ENCODE measurements at regions not wholly inside any gene's neighbourhood (a gene's known extent, or its start where the extent isn't known, plus 50 kb on each side); places are given as distances from the start of the nearest gene placed in this dataset.

- no peak for DNase-seq (ENCODE audit: low spot score)
- no peak for TF ChIP-seq CTCF (IDR thresholded peaks at IDR 0.05; ENCODE audit: extremely low read depth, missing control alignments)
Measured at GRCh38 chr18:6465281-6465680, 50.6 kb upstream of the L3MBTL4 start.

DNA sequence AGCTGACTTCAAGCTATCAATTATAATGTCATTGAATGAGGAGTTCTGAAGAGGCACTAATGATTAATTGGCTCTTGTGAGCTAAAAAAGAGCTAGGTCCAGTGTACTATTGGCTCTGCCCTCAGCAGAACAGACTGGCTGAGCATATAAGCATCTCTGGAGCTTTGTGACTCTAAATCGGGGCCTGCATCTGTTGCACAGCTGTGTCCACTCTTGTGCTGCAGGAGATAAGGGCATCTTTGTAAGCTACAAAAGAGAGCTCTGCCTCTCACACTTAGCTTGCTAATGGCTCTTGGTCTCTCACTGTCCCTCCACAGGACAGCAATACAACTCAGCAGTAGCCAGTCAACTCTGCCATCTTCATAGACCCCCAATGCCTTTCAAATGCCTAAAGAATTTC lies 61.5 kb upstream of the L3MBTL4 start:
- no peak for TF ChIP-seq CTCF (IDR thresholded peaks at IDR 0.05; ENCODE audit: extremely low read depth, missing control alignments)
- DNase-seq (ENCODE audit: low spot score): no peak

DNA sequence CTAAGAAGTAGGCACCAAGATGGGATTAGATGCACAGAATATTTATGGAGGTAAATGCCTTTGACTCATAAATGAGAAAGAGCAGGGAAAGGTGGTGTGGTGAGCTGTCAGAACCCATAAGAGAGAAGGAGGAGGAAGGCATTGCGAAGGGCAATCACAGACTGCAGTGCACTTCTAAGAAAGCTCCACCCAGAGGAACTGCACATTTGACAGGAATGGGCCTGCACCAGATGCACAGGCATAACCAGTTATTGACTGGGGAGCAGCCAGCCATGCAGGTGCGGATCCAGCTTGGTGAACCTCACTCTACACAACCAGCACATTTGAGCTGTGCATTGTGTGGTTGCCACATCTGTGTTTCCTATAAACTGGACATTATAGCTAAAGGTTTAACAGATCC lies 62.2 kb upstream of the L3MBTL4 start:
- DNase-seq (ENCODE audit: low spot score): no peak
- TF ChIP-seq CTCF (IDR thresholded peaks at IDR 0.05; ENCODE audit: extremely low read depth, missing control alignments): no peak

- no peak for DNase-seq (ENCODE audit: low spot score)
- TF ChIP-seq CTCF (IDR thresholded peaks at IDR 0.05; ENCODE audit: extremely low read depth, missing control alignments): no peak
Measured at GRCh38 chr18:6478121-6478520, 63.4 kb upstream of the L3MBTL4 start.

GRCh38 chr18:6479699-6480098 lies 65.0 kb upstream of the L3MBTL4 start:
- no peak for TF ChIP-seq CTCF (IDR thresholded peaks at IDR 0.05; ENCODE audit: extremely low read depth, missing control alignments)
- DNase-seq (ENCODE audit: low spot score): no peak

- peak; percentile 63 for DNase-seq (ENCODE audit: low spot score)
- peak; percentile 54 for TF ChIP-seq CTCF (IDR thresholded peaks at IDR 0.05; ENCODE audit: extremely low read depth, missing control alignments)
Measured at GRCh38 chr18:6482198-6482977, 67.7 kb upstream of the L3MBTL4 start.

- TF ChIP-seq CTCF (IDR thresholded peaks at IDR 0.05; ENCODE audit: extremely low read depth, missing control alignments): no peak
- DNase-seq (ENCODE audit: low spot score): no peak
Measured at GRCh38 chr18:6484659-6485058, 69.9 kb upstream of the L3MBTL4 start.

Measured in GM20000 (cell line).